Neural progenitor cell (in vitro differentiated cells): ENCODE measurements at regions not wholly inside any gene's neighbourhood (a gene's known extent, or its start where the extent isn't known, plus 50 kb on each side); places are given as distances from the start of the nearest gene placed in this dataset.

Source experiments
- CTCF ChIP-seq: fragments of 200-600 bp; sonication (generic); IDR thresholded peaks from 2 replicates; pipeline ENCODE4 v1.5.1; 2017; ENCODE audit warnings: antibody characterized with exemption, mild to moderate bottlenecking
- EZH2phosphoT487 ChIP-seq: fragments of 200-600 bp; sonication (generic); IDR thresholded peaks from 2 replicates; pipeline ENCODE4 v1.6.1; 2017; ENCODE audit warnings: antibody characterized with exemption

GRCh38 chr1:102726417-102726816 lies 381.9 kb downstream of the COL11A1 start:
- no peak for TF ChIP-seq CTCF
- no peak for TF ChIP-seq EZH2phosphoT487
